ENCODE measurements at regions not wholly inside any gene's neighbourhood (a gene's known extent, or its start where the extent isn't known, plus 50 kb on each side); places are given as distances from the start of the nearest gene placed in this dataset.
"Not testable (repeated sequence)": the region's sequence is repeated elsewhere in the genome, so short reads cannot be mapped to it uniquely, and the experiment has no call there.

- no peak for DNase-seq (ENCODE audit: low read depth)
- no peak overlapping the region for H3K4me3 ChIP-seq (ENCODE audit: low read depth, low read length)
- TF ChIP-seq, protein P1, sequence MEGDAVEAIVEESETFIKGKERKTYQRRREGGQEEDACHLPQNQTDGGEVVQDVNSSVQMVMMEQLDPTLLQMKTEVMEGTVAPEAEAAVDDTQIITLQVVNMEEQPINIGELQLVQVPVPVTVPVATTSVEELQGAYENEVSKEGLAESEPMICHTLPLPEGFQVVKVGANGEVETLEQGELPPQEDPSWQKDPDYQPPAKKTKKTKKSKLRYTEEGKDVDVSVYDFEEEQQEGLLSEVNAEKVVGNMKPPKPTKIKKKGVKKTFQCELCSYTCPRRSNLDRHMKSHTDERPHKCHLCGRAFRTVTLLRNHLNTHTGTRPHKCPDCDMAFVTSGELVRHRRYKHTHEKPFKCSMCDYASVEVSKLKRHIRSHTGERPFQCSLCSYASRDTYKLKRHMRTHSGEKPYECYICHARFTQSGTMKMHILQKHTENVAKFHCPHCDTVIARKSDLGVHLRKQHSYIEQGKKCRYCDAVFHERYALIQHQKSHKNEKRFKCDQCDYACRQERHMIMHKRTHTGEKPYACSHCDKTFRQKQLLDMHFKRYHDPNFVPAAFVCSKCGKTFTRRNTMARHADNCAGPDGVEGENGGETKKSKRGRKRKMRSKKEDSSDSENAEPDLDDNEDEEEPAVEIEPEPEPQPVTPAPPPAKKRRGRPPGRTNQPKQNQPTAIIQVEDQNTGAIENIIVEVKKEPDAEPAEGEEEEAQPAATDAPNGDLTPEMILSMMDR (IDR thresholded peaks at IDR 0.05; ENCODE audit: insufficient read depth, low read length), result no peak
Measured at GRCh38 chr9:25094518-25094917, 548.8 kb upstream of the IZUMO3 start.

GRCh38 chr9:25078202-25078601 is 532.5 kb upstream of the IZUMO3 start:
- TF ChIP-seq, protein P1 (IDR thresholded peaks at IDR 0.05; ENCODE audit: insufficient read depth, low read length), result no peak
- no peak for DNase-seq (ENCODE audit: low read depth)
- H3K4me3 ChIP-seq (ENCODE audit: low read depth, low read length), result no peak overlapping the region

GRCh38 chr9:25048098-25048724 is 502.5 kb upstream of the IZUMO3 start:
- no peak overlapping the region for H3K4me3 ChIP-seq (ENCODE audit: low read depth, low read length)
- TF ChIP-seq, protein P1 (IDR thresholded peaks at IDR 0.05; ENCODE audit: insufficient read depth, low read length), result no peak
- DNase-seq (ENCODE audit: low read depth), result no peak

DNA sequence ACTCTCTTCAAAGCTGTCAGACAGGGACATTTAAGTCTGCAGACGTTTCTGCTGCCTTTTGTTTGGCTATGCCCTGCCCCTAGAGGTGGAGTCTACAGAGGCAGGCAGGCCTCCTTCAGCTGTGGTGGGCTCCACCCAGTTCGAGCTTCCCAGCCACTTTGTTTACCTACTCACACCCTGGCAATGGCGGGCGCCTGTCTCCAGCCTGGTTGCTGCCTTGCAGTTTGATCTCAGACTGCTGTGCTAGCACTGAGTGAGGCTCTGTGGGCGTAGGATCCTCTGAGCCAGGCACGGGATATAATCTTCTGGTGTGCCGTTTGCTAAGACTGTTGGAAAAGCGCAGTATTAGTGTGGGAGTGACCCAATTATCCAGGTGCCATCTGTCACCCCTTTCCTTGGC is 499.8 kb upstream of the IZUMO3 start:
- DNase-seq (ENCODE audit: low read depth); H3K4me3 ChIP-seq (ENCODE audit: low read depth, low read length): not testable (repeated sequence)

GRCh38 chr9:25029743-25030142 is 484.0 kb upstream of the IZUMO3 start:
- DNase-seq (ENCODE audit: low read depth), result no peak
- TF ChIP-seq, protein P1 (IDR thresholded peaks at IDR 0.05; ENCODE audit: insufficient read depth, low read length), result no peak
- no peak overlapping the region for H3K4me3 ChIP-seq (ENCODE audit: low read depth, low read length)

- no peak overlapping the region for H3K4me3 ChIP-seq (ENCODE audit: low read depth, low read length)
- DNase-seq (ENCODE audit: low read depth), result no peak
- TF ChIP-seq, protein P1 (IDR thresholded peaks at IDR 0.05; ENCODE audit: insufficient read depth, low read length), result no peak
Measured at GRCh38 chr9:25025686-25026085, 480.0 kb upstream of the IZUMO3 start.

- TF ChIP-seq, protein P1 (IDR thresholded peaks at IDR 0.05; ENCODE audit: insufficient read depth, low read length), result no peak
- no peak for DNase-seq (ENCODE audit: low read depth)
- H3K4me3 ChIP-seq (ENCODE audit: low read depth, low read length), result no peak overlapping the region
Measured at GRCh38 chr9:25025156-25025555, 479.5 kb upstream of the IZUMO3 start.
